Ovary (tissue), 3 donors: ENCODE measurements at regions not wholly inside any gene's neighbourhood (a gene's known extent, or its start where the extent isn't known, plus 50 kb on each side); places are given as distances from the start of the nearest gene placed in this dataset.

ENCODE experiments used
- CTCF ChIP-seq, 3 donors: fragments of 450-650 bp in 2 of 3; fragments of 200-600 bp in 1 of 3; IDR thresholded peaks; one replicate each; pipeline versions ENCODE4 v1.5.1 to v1.8.0; 2016 to 2022; ENCODE audit warnings: antibody characterized with exemption in 3 of 3, mild to moderate bottlenecking in 1 of 3
- EP300 ChIP-seq: sonication (generic); formaldehyde crosslinking; IDR thresholded peaks from one replicate; pipeline ENCODE4 v1.6.1; 2017; ENCODE audit warnings: antibody characterized with exemption
- donor health status: DM: no; HTN: no; CAD: no.

- no peak for TF ChIP-seq EP300
- no peak for TF ChIP-seq CTCF (IDR thresholded peaks at IDR 0.05)
These were observed 102.5 kb upstream of the SLC44A1 start for GRCh38 chr9:105141976-105142250.
